ENCODE measurements at regions not wholly inside any gene's neighbourhood (a gene's known extent, or its start where the extent isn't known, plus 50 kb on each side); places are given as distances from the start of the nearest gene placed in this dataset.
"Not testable (repeated sequence)": the region's sequence is repeated elsewhere in the genome, so short reads cannot be mapped to it uniquely, and the experiment has no call there.

DNA sequence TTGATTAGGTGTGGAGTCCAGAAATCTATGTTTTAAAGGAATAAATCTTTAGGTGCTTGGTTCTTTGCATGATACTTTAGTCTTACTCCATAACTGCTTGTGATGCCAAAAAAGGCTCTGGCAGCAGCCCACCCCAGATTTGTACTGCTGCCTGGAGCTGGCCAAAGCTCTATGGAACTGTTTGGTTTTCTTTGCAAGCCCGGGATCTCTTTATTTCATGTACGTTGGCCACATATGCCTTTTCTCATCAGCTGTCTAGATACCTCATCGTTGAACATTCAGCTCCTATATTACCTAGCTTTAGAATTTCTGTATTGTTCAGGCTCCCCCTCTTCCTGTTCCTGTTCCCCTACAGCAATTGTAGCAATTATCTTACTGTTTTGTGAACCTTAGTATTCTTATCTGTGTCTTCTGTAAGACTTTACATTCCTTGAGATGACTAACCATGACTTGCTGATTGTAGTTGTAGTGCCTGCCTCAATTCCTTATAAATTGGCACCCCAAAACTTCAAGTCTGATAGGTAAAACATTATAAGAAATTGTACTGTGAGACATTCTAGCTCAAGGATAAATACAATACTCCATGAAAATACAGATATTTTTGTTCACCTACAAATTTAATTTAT is 199.4 kb upstream of the GPRIN3 start:
- no peak for DNase-seq (ENCODE audit: low read depth in 1 of 2, low spot score in 1 of 2)

DNA sequence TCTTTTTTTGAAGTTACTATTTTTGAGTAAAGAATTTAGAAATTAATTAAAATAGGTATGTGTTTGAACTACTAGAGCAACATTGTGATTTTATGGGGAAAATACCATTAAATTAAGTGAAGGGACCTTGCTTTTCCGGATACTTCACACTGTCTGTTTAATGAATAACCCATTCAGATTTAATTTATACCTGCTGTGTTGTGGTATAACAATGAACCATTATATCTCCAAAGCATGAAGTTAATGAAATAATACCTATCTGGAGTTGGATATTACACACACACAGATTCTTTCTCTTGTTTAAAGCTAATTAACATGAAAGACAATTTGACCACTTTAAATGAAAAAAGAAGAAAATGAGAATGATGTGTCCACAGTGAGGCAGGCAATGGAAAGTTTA is 195.0 kb upstream of the GPRIN3 start:
- DNase-seq (ENCODE audit: low read depth in 1 of 2, low spot score in 1 of 2) = no peak

DNA sequence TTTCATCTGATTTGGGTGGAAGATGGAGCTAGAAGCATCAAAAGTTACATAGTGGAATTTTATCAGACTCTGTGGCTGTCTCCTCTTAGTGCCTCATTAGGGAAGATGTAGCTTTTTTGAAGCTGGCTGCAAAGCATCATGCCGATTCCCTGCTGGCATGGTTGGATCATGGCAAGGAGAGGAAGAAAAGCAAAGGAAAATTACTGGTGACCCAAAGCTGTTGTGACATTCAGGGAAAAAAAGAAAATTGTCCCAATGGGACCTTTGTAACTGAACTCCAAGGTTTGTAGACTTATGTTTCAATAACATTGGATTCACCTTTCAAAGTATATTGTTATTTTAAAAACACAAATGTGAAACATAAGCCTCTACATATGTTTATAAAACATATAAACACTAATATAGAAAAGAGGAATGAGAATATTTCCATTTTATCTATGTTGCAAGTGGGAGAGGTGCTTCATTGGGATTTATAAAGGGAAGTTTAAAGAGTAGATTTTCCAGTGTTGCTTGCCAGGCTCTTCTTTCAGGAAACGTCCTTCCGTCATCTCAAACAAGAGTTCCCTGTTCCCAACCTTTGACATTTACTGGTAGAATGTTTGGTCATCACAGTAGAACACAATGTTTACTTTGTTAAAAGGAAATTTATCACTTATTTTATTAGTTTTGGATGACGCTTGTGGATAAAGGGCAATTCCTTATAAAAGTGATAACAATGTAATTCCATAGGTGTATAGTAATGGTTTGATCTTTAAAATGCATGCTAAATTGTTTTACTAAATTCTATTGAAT is 190.1 kb upstream of the GPRIN3 start:
- DNase-seq (ENCODE audit: low read depth in 1 of 2, low spot score in 1 of 2) = no peak

DNA sequence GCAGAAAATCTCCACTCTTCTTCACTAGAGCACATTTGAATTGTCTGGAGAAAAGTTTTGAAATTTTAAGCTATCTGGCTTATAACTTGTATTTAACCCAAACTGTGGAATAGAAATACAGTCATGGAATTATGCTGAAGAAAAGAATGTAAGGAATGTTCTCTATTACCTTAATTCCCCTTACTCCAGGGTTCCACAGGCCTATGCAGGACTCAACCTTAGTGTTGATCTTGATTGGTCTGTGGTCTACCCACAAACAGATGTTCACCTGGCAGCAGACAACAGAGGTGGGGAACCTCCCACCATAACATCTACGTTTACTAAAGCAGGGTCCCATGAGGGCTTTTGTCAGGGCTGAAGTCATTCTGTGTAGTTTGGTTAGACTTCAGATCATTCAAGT is 189.3 kb upstream of the GPRIN3 start:
- DNase-seq (ENCODE audit: low read depth in 1 of 2, low spot score in 1 of 2) = no peak

DNA sequence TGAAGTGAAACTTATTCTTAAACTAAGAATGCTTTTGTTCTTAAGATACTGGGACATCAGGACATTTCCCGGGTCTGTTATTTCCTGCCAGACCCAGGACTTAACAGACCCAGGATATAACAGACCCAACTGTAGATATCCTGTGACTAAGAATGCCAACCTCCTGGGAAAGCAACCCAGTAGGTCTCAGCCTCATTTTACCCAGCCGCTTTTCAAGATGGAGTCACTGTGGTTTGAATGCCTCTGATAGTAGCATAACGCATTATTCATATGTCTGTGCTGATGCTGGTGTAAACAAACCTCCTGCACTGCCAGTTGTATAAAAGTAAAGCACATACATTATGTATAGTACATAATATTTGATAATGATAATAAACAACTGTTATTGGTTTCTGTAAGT is 185.8 kb upstream of the GPRIN3 start:
- no peak for DNase-seq (ENCODE audit: low read depth in 1 of 2, low spot score in 1 of 2)

DNA sequence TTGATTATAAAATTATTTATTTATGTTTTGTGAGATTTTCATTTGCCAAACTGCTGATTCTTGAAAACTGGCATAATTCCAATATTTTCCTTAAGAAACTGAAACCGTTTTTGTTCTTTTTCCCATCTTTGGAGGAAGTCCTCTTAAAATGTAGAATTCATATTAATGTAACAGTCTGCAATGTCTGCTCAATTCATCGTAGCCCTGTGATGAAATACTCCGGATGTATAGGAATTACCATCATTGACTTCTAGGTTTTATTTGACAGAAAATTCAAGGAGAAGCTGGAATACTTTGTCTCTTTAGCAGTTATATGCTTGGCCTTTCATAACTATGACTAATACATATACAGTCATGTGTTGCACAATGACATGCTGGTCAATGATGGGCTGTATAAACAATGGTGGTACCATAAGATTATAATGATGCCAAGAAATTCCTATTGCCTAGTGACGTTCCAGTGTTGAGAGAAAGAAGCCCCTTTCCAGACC is 185.0 kb upstream of the GPRIN3 start:
- no peak for DNase-seq (ENCODE audit: low read depth in 1 of 2, low spot score in 1 of 2)

DNA sequence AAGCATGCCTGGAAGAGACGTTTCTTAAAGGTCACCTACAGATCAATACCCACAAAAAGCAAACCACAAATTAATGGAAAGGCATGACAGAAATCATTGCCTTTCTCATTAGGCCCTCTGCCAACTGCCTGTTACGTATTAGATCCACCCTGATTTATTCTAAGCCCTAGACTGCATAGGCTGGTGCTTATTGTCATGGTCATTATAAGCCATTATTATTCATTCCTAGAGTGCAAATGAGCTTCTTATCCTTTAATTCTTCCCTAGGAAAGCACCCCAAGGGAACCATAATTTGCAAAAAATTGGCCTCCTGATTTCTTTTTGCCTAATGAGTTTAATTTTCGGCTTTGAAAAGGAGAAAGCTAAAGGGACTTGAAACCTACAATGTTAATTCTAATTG is 184.2 kb upstream of the GPRIN3 start:
- no peak for DNase-seq (ENCODE audit: low read depth in 1 of 2, low spot score in 1 of 2)

DNA sequence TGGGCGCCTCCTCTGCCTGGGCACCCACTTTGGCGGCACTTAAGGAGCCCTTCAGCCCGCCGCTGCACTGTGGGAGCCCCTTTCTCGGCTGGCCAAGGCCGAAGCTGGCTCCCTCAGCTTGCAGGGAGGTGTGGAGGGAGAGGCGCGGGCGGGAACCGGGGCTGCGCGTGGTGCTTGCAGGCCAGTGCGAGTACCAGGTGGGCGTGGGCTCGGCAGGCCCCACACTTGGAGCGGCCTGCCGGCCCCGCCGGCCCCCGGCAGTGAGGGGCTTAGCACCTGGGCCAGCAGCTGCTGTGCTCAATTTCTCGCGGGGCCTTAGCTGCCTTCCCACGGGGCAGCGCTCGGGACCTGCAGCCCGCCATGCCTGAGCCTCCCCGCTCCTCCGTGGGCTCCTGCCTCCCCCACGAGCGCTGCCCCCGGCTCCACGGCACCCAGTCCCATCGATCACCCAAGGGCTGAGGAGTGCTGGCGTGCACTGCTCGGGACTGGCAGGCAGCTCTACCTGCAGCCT is 182.4 kb upstream of the GPRIN3 start:
- not testable (repeated sequence) for DNase-seq (ENCODE audit: low read depth in 1 of 2, low spot score in 1 of 2)

DNA sequence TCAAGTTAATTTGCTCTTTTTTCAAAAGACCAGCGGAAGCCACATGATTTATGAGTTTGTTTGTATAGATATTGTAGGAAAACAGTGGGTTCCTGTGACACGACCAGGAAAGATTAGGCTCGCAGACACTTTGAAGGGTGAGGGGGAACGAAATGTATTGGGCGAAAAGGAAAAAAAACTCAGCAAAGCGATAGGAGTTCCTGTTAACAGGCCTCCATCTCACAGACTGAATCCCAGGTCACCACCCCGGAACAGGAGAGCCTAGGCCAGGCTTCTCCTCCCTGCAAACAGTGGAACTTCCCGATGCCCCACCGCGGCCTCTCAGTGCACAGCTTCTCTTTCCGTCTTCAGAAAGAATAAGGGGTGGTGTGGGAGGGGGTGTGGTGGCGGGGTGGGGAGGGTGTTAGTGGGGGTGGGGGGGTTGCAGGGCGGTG is 181.8 kb upstream of the GPRIN3 start:
- DNase-seq (ENCODE audit: low read depth in 1 of 2, low spot score in 1 of 2) = no peak

DNA sequence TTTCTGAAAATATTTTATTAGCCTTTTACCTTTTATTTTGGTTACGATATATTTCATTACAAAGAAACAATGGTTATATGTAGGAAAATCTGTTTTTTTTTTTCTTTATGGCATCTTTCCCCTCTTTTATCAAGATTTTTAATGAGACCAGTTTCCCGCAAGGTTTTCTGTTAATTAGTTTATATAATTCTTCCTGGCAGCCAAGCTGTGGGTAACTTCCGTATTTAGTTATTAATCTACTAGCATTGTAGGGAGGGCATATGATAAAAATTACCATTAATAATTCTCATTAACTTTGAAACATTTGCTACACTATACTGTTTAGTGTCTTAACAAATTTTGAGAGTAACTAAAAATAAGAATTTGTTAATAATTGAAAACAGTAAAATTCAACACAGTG is 181.1 kb upstream of the GPRIN3 start:
- no peak for DNase-seq (ENCODE audit: low read depth in 1 of 2, low spot score in 1 of 2)

DNA sequence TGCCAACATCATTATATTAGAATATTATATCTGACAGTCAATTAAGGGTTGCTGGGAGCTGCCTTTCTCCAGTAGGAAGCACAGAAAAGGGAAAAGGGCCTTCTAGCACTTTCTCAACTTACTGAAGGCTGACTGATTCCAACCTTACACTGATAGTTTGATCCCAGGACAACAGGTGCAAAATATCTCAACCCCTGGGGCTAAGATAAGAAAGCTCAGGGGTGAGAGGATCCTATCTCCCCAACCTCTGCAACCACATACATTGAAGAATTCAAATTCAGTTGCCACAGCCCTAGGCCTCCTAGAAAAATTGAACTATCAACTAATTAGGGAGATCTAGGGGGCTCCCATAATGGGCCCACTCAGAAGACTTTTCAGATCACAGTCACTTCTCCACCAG is 179.1 kb upstream of the GPRIN3 start:
- DNase-seq (ENCODE audit: low read depth in 1 of 2, low spot score in 1 of 2) = no peak

DNA sequence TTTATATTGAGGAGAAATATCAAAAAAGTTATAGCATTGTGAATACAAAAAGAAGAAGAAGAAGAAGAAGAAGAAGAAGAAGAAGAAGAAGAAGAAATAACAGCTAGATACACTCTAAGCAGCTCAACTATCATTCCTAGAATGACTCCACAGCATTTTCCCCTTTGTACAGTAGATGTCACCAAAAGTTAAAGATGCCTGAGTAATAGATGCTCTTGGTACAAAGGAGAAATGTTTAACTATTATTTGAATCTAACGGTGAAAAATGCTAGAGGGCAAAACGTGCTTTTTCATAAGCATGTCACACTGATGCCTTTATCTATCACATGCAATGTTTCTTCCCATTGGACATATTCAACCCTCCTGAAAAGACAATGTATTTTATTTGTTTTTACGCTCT is 178.4 kb upstream of the GPRIN3 start:
- no peak for DNase-seq (ENCODE audit: low read depth in 1 of 2, low spot score in 1 of 2)

DNA sequence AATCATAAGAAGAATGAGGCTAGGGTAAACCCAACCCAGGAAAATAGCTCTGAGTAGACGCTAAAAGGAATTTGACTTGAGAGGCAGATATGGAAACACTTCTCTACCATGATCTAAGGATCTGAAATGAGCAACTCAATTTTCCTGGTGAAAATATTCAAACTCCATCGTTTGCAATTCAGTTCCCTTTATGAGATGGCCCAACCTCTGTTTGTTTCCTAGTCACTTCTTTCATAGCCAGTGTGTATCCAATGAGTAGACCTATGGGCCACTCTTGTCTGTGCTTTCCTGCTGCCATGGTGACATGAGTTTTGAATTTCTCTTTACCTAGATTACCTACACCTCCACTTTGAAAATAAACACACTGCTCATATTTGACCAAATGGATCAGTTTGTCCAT is 176.2 kb upstream of the GPRIN3 start:
- DNase-seq (ENCODE audit: low read depth in 1 of 2, low spot score in 1 of 2) = no peak

DNA sequence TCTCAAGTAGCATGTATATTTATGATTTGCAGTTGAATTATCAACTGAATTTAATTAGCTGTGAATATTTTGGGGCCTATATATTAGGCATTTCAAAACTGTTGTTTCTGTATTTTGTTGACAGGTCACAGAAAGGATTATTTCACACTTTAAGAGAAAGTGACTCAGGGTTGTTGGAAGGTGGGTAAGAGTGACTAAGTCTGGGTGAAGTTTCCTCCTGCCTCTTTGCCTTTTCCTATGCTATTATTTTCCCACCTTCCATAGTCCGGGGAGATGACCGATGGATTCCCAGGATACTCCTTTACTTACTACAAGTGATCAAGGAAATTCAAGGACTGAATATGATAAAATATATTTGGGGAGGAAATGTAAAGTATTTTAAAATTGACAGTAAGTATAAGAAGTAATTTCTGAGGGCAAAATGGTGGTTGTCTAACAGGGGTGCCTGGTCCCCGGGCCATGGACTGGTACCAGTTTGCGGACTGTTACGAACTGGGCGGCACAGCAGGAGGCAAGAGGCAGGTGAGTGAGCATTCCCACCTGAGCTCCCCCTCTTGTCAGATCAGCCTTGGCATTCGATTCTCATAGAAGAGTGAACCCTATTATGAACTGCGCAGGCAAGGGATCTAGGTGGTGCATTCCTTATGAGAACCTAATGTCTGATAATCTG is 175.5 kb upstream of the GPRIN3 start:
- DNase-seq (ENCODE audit: low read depth in 1 of 2, low spot score in 1 of 2) = no peak

DNA sequence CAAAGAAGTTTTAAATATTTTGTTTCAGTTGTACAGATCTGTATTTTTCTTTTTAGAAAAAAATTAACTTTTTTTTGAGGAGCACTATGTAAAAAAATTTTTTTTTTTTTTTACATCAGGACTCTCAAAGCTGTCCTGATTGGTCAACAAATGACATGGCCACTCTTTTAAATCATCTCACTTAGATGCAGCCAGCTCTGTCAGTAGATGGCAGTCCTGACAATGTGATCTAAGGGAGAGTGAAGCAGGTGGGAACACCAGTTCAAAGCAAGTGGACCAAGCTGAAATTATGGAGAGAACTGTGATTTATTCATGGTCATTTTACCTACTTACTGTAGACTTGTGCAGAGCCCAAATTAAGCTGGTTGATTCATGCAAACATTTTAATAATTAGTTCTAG is 174.7 kb upstream of the GPRIN3 start:
- DNase-seq (ENCODE audit: low read depth in 1 of 2, low spot score in 1 of 2) = no peak

DNA sequence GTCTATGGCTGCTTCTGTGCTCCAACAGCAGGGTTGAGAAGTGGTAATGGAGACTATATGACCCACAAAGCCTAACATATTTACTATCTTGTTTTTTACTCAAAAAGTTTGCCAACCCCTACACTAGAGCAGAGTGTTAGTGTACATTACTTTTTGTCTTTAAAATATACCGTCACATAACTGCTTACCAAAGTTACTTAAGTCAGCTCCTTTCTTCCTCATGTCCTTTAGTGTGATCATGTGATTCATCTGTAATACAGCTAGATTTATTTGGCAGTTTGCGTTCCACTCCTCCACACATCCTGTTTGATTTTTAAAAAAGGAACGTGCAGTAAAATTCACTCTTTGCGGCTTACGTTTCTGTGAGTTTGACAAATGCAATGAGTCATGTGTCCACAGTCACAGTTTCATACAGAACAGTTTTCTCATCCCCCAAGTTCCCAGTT is 162.4 kb upstream of the GPRIN3 start:
- peak in 1 of 2 donors; percentile 44 for DNase-seq (ENCODE audit: low read depth in 1 of 2, low spot score in 1 of 2)

DNA sequence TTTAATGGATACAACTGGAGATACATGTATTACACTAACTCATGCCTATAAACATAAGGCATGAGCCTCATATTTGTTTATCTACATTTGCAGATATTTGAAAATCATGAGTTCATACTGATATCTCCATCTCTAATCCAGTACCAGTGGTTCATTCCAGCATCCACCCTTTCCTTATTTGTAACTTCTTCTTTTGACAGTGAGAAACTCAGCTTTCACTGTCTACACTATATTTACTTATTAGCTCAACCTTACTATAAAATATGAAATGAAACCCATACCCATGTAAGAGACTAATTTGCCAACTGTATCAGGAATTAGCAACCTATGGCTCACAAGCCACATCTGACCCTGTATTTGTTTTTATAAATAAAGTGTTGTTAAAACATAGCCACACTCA is 161.9 kb upstream of the GPRIN3 start:
- no peak for DNase-seq (ENCODE audit: low read depth in 1 of 2, low spot score in 1 of 2)

DNA sequence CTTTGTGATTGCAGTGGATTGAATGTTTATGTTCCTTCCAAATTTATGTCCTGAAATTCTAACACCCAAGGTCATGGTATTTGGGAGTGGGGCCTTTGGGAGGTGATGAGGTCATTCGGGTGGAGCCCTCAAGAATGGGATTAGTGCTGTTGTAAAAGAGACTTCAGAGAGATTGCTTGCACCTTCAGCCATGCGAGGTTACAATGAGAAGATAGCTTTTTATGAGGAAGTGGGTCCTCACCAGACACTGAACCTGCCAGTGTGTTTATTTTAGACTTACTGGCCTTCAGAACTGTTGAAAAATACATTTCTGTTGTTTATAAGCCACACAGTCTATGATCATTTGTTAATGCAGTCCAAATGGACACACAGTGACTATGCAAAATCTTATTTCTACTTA is 161.0 kb upstream of the GPRIN3 start:
- DNase-seq (ENCODE audit: low read depth in 1 of 2, low spot score in 1 of 2) = no peak

DNA sequence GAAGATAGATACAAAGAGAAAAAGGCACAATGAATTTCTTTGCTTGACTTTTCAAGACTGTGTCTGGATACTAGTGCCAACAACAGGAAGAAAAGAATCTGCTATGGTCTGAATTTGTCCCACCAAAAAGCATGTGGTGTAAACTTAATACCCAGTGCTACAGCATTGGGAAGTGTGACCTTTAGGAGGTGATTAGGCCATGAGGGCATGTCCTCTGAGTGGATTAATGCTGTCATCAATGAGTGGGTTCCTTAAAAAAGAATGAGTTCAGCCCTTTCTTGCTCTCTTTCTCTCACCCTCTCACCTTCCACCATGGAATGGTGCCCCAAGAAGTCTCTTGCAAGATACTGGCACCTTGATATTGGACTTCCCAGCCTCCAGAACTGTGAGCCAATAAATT is 155.7 kb upstream of the GPRIN3 start:
- DNase-seq (ENCODE audit: low read depth in 1 of 2, low spot score in 1 of 2) = no peak

DNA sequence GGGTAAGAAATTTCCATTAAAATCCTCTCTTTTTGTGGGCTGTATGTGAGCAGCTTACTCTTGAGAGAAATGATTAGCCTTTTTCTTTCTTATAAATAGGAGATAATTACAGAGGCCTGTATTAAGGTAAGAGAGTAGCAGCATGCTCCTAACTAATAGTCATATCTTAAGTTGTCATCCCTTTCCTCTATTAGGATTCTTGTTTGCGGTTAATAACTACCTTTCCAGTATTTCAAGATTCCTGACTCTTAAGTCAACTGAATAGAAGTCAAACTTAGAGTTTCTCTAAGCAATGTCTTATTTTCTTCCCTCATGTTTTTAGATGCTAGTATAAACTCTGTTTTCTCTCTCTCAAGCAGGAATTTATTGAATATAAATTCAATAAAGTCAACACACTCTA is 139.9 kb upstream of the GPRIN3 start:
- no peak for DNase-seq (ENCODE audit: low read depth in 1 of 2, low spot score in 1 of 2)

DNA sequence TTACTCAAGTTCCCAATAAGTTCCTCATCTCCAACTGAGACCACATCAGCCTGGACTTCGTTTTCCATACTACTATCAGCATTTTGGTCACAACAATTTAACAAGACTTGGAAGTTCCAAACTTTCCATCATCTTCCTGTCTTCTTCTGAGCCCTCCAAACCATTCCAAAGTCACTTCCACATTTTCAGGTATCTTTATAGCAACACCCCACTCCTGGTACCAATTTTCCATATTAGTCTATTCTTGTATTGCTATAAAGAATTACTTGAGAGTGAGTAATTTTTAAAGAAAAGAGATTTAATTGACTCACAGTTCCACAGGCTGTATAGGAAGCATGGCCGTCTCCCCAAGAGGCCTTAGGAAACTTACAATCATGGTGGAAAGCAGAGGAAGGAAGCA is 138.6 kb upstream of the GPRIN3 start:
- no peak for DNase-seq (ENCODE audit: low read depth in 1 of 2, low spot score in 1 of 2)

DNA sequence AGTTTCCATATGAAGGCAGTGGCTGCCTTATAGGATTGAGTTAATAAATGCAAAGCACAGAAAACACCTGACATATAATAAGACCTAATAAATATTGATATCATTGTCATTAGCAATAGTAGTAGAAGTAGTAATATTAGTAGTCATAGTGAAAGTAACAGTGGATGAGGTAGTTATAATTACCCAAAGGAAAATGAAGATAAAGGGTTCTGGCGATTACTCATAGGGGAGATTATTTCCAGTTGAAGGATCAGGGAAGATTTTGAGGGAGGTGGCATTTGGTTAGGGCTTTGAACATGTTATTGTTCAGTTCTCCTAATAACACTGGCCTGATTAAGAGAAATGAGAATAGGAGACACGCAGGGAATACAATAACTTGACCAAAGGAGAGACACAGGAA is 131.9 kb upstream of the GPRIN3 start:
- no peak for DNase-seq (ENCODE audit: low read depth in 1 of 2, low spot score in 1 of 2)
